ENCODE measurements at regions not wholly inside any gene's neighbourhood (a gene's known extent, or its start where the extent isn't known, plus 50 kb on each side); places are given as distances from the start of the nearest gene placed in this dataset.

GRCh38 chr16:17994027-17994426 is 342.5 kb downstream of the NPIPA8 start:
- Histone ChIP-seq H3K4me1 (no peaks in the 10 kb centered on the region), H3K27me3 (no peaks in the 10 kb centered on the region), H3K27ac (no peak overlapping the region), H3K36me3 (no peaks in the 10 kb centered on the region), H3K4me3 (no peak overlapping the region), H3K9me3 (no peaks in the 10 kb centered on the region)
- intact Hi-C loops (cut with DNase I; ENCODE audit: low total_unique reads): no loop called here
- in situ Hi-C loops (cut with MboI; ENCODE audit: low pct_ligation_motif_present in 1 of 4, low pct_unique_long_range_greater_than_20kb in 1 of 4, low sequenced_read_pairs in 3 of 4): no loop called here
- 23 to 35% methylated on average over 3 to 5 of the region's 5 CpGs for WGBS, 2 donors (ENCODE audit: low coverage in 1 of 2)
- TF ChIP-seq CTCF (IDR thresholded peaks at IDR 0.05) (no peak), POLR2A (IDR thresholded peaks at IDR 0.05) (no peak), POLR2AphosphoS5 (IDR thresholded peaks at IDR 0.05) (no peak), EP300 (IDR thresholded peaks at IDR 0.05; ENCODE audit: low read depth) (no peak)
- no peak for DNase-seq

GRCh38 chr16:17992416-17992815 is 344.1 kb downstream of the NPIPA8 start:
- Histone ChIP-seq H3K9me3 (no peaks in the 10 kb centered on the region), H3K4me3 (no peak overlapping the region), H3K4me1 (no peaks in the 10 kb centered on the region), H3K27ac (no peak overlapping the region), H3K36me3 (no peaks in the 10 kb centered on the region), H3K27me3 (no peaks in the 10 kb centered on the region)
- DNase-seq: no peak
- intact Hi-C loops (cut with DNase I; ENCODE audit: low total_unique reads): no loop called here
- in situ Hi-C loops (cut with MboI; ENCODE audit: low pct_ligation_motif_present in 1 of 4, low pct_unique_long_range_greater_than_20kb in 1 of 4, low sequenced_read_pairs in 3 of 4): no loop called here
- TF ChIP-seq POLR2A (IDR thresholded peaks at IDR 0.05): no peak
- no peak for TF ChIP-seq CTCF (IDR thresholded peaks at IDR 0.05)
- TF ChIP-seq POLR2AphosphoS5 (IDR thresholded peaks at IDR 0.05): no peak
- no peak for TF ChIP-seq EP300 (IDR thresholded peaks at IDR 0.05; ENCODE audit: low read depth)

- Histone ChIP-seq H3K4me3 (no peak overlapping the region), H3K27ac (no peak overlapping the region), H3K27me3 (no peaks in the 10 kb centered on the region), H3K9me3 (no peaks in the 10 kb centered on the region), H3K4me1 (no peaks in the 10 kb centered on the region), H3K36me3 (no peaks in the 10 kb centered on the region)
- no peak for TF ChIP-seq POLR2AphosphoS5 (IDR thresholded peaks at IDR 0.05)
- no peak for TF ChIP-seq CTCF (IDR thresholded peaks at IDR 0.05)
- TF ChIP-seq POLR2A (IDR thresholded peaks at IDR 0.05): no peak
- no peak for TF ChIP-seq EP300 (IDR thresholded peaks at IDR 0.05; ENCODE audit: low read depth)
- 69 to 73% methylated on average over 4 of the region's 4 CpGs for WGBS, 2 donors (ENCODE audit: low coverage in 1 of 2)
- intact Hi-C loops (cut with DNase I; ENCODE audit: low total_unique reads) (no loop called here), in situ Hi-C loops (cut with MboI; ENCODE audit: low pct_ligation_motif_present in 1 of 4, low pct_unique_long_range_greater_than_20kb in 1 of 4, low sequenced_read_pairs in 3 of 4) (no loop called here)
- DNase-seq: no peak
Observed at GRCh38 chr16:17989255-17989654, 347.3 kb downstream of the NPIPA8 start.

- DNase-seq: no peak
- H3K4me3 ChIP-seq: no peak overlapping the region
- in situ Hi-C loops (cut with MboI; ENCODE audit: low pct_ligation_motif_present in 1 of 4, low pct_unique_long_range_greater_than_20kb in 1 of 4, low sequenced_read_pairs in 3 of 4): no loop called here
- H3K36me3 ChIP-seq: no peaks in the 10 kb centered on the region
- TF ChIP-seq CTCF (IDR thresholded peaks at IDR 0.05) (no peak), POLR2A (IDR thresholded peaks at IDR 0.05) (no peak), EP300 (IDR thresholded peaks at IDR 0.05; ENCODE audit: low read depth) (no peak), POLR2AphosphoS5 (IDR thresholded peaks at IDR 0.05) (no peak)
- H3K27ac ChIP-seq: no peak overlapping the region
- no peaks in the 10 kb centered on the region for H3K4me1 ChIP-seq
- H3K27me3 ChIP-seq: no peaks in the 10 kb centered on the region
- 75 to 80% methylated on average over 1 to 3 of the region's 3 CpGs for WGBS, 2 donors (ENCODE audit: low coverage in 1 of 2)
- intact Hi-C loops (cut with DNase I; ENCODE audit: low total_unique reads): no loop called here
- H3K9me3 ChIP-seq: no peaks in the 10 kb centered on the region
Observed at GRCh38 chr16:17988839-17989238, 347.7 kb downstream of the NPIPA8 start.
